Body of pancreas (tissue), 4 donors: ENCODE measurements at regions not wholly inside any gene's neighbourhood (a gene's known extent, or its start where the extent isn't known, plus 50 kb on each side); places are given as distances from the start of the nearest gene placed in this dataset.

ENCODE experiments used
- POLR2A ChIP-seq, 3 donors: fragments of 450-650 bp; IDR thresholded peaks; one replicate each; pipeline ENCODE4 v1.6.1; 2016; ENCODE audit warnings: antibody characterized with exemption in 3 of 3, mild to moderate bottlenecking in 2 of 3
- TF ChIP-seq, protein P1 (sequence below), 7 experiments: fragments of 450-650 bp in 4 of 7; fragments of 200-600 bp in 3 of 7; sonication (generic) in 3 of 7; IDR thresholded peaks; one replicate each; pipeline ENCODE4 v1.5.1; 2016 to 2019; ENCODE audit warnings: antibody characterized with exemption in 7 of 7

- TF ChIP-seq, protein P1, sequence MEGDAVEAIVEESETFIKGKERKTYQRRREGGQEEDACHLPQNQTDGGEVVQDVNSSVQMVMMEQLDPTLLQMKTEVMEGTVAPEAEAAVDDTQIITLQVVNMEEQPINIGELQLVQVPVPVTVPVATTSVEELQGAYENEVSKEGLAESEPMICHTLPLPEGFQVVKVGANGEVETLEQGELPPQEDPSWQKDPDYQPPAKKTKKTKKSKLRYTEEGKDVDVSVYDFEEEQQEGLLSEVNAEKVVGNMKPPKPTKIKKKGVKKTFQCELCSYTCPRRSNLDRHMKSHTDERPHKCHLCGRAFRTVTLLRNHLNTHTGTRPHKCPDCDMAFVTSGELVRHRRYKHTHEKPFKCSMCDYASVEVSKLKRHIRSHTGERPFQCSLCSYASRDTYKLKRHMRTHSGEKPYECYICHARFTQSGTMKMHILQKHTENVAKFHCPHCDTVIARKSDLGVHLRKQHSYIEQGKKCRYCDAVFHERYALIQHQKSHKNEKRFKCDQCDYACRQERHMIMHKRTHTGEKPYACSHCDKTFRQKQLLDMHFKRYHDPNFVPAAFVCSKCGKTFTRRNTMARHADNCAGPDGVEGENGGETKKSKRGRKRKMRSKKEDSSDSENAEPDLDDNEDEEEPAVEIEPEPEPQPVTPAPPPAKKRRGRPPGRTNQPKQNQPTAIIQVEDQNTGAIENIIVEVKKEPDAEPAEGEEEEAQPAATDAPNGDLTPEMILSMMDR (IDR thresholded peaks at IDR 0.05) = no peak
- no peak for TF ChIP-seq POLR2A (IDR thresholded peaks at IDR 0.05)
Observed at GRCh38 chr1:208628022-208628914, 384.1 kb upstream of the PLXNA2 start.
